T-cell (primary cell): ENCODE measurements at regions not wholly inside any gene's neighbourhood (a gene's known extent, or its start where the extent isn't known, plus 50 kb on each side); places are given as distances from the start of the nearest gene placed in this dataset.

Experiments
- ATAC-seq, 4 experiments: fragments of 200-7000 bp in 3 of 4; fragments of 150-1000 bp in 1 of 4; cut with Tn5 transposase; replicated peaks in 1 of 4; 1 replicate in 3 of 4; 2 replicates in 1 of 4; pipeline ENCODE4 v1.10.0; 2021; ENCODE audit warnings: moderate library complexity in 3 of 4, mild to moderate bottlenecking in 2 of 4, moderate number of reproducible peaks in 1 of 4
- CTCF ChIA-PET, 2 donors: fragments of 300-600 bp; sonication (Branson Sonifier 250); formaldehyde crosslinking; loops; one replicate each; lab custom pipeline; 2022; ENCODE audit warnings: antibody characterized with exemption in 2 of 2; lab: Charles Lee
- POLR2A ChIA-PET, 2 donors: fragments of 300-600 bp; sonication (Branson Sonifier 250); formaldehyde crosslinking; loops; one replicate each; lab custom pipeline; 2022; ENCODE audit warnings: antibody characterized with exemption in 2 of 2; lab: Charles Lee
- DNase-seq, 35 experiments: peaks; one replicate each; pipeline versions ENCODE4 v3.0.0 to v3.0.0-alpha.2; 2013 to 2023
- H3K27ac ChIP-seq: one replicate; pipeline ENCODE4 v1.5.1; 2013; ENCODE audit warnings: low read length
- H3K27me3 ChIP-seq, 2 experiments: replicated peaks in 1 of 2; 1 replicate in 1 of 2; 2 replicates in 1 of 2; pipeline versions ENCODE4 v1.6.1 to v1.7.0; 2013; ENCODE audit warnings: low read length in 1 of 2, mixed read lengths in 1 of 2; ENCODE audit not compliant: control insufficient read depth in 2 of 2, insufficient read depth in 2 of 2; ENCODE audit errors: extremely low read depth in 1 of 2
- H3K36me3 ChIP-seq, 2 donors: 1 replicate in 1 of 2; 2 replicates in 1 of 2; pipeline versions ENCODE4 v1.6.1 to v1.7.0; 2013; ENCODE audit warnings: low read length in 1 of 2; ENCODE audit not compliant: control insufficient read depth in 2 of 2, insufficient read depth in 1 of 2; ENCODE audit errors: extremely low read depth in 1 of 2
- H3K4me1 ChIP-seq, 2 experiments: 1 replicate in 1 of 2; 2 replicates in 1 of 2; pipeline versions ENCODE4 v1.6.1 to v1.7.0; 2013; ENCODE audit warnings: low read length in 2 of 2, mixed read lengths in 1 of 2; ENCODE audit not compliant: insufficient read depth in 2 of 2, control insufficient read depth in 1 of 2; ENCODE audit errors: extremely low read depth in 1 of 2
- H3K4me3 ChIP-seq, 2 donors: 1 replicate in 1 of 2; 2 replicates in 1 of 2; pipeline versions ENCODE4 v1.5.1 to v1.7.0; 2013; ENCODE audit warnings: mild to moderate bottlenecking in 2 of 2, low read length in 1 of 2, moderate library complexity in 1 of 2; ENCODE audit not compliant: control insufficient read depth in 1 of 2; ENCODE audit errors: extremely low read depth in 1 of 2
- H3K9me3 ChIP-seq: 2 replicates; pipeline ENCODE4 v1.7.0; 2013
- H3K27ac Mint-ChIP-seq, 2 donors: one replicate each; pipeline ENCODE4 v1.8.0; 2020 to 2021; ENCODE audit warnings: mild to moderate bottlenecking in 2 of 2, mixed read lengths in 2 of 2
- H3K27me3 Mint-ChIP-seq, 2 donors: one replicate each; pipeline ENCODE4 v1.8.0; 2021 to 2022; ENCODE audit warnings: mixed read lengths in 2 of 2
- H3K36me3 Mint-ChIP-seq: one replicate; pipeline ENCODE4 v1.8.0; 2021; ENCODE audit warnings: mixed read lengths
- H3K4me1 Mint-ChIP-seq, 3 donors: one replicate each; pipeline ENCODE4 v1.8.0; 2020 to 2022; ENCODE audit warnings: mixed read lengths in 3 of 3, mild to moderate bottlenecking in 1 of 3
- H3K4me3 Mint-ChIP-seq, 3 donors: one replicate each; pipeline ENCODE4 v1.8.0; 2020 to 2022; ENCODE audit warnings: mild to moderate bottlenecking in 3 of 3, mixed read lengths in 3 of 3, moderate library complexity in 3 of 3
- H3K9me3 Mint-ChIP-seq, 3 donors: one replicate each; pipeline ENCODE4 v1.8.0; 2020 to 2022; ENCODE audit warnings: mixed read lengths in 3 of 3
- WGBS: methylation state at CpG from one replicate; pipeline ENCODE4 v1.1.5; 2013; ENCODE audit warnings: missing lambda C conversion rate; ENCODE audit not compliant: insufficient coverage; 5-methylcytosine and 5-hydroxymethylcytosine counted together

- H3K36me3 Mint-ChIP-seq = no peaks in the 10 kb centered on the region
- POLR2A ChIA-PET = no interaction called here
- H3K27ac ChIP-seq = no peak overlapping the region
- DNase-seq (no peak), ATAC-seq (no peak)
- no peak overlapping the region for H3K27ac Mint-ChIP-seq
- whole genome bisulfite sequencing = no CpG with 5 or more reads among the region's 4 CpGs
- no peaks in the 10 kb centered on the region for H3K27me3 Mint-ChIP-seq
- H3K4me1 ChIP-seq = no peaks in the 10 kb centered on the region
- no peak overlapping the region for H3K4me3 Mint-ChIP-seq
- H3K9me3 Mint-ChIP-seq = peaks cover 18 to 23% (median 21%) of the 10 kb centered on the region in 3 donors
- H3K9me3 ChIP-seq = no peaks in the 10 kb centered on the region
- H3K27me3 ChIP-seq = no peaks in the 10 kb centered on the region
- no peak overlapping the region for H3K4me3 ChIP-seq
- no peaks in the 10 kb centered on the region for H3K36me3 ChIP-seq
- H3K4me1 Mint-ChIP-seq = no peaks in the 10 kb centered on the region
- CTCF ChIA-PET = no interaction called here
Observed at GRCh38 chr10:108014145-108014901, 849.8 kb upstream of the SORCS1 start.

- Mint-ChIP-seq H3K9me3 (peaks cover 15 to 31% (median 25%) of the 10 kb centered on the region in 3 donors), H3K27me3 (no peaks in the 10 kb centered on the region), H3K36me3 (no peaks in the 10 kb centered on the region), H3K4me3 (no peak overlapping the region), H3K27ac (no peak overlapping the region), H3K4me1 (no peaks in the 10 kb centered on the region)
- no peak overlapping the region for H3K4me3 ChIP-seq
- DNase-seq = no peak
- ChIA-PET POLR2A (no interaction called here), CTCF (no interaction called here)
- H3K27ac ChIP-seq = no peak overlapping the region
- H3K27me3 ChIP-seq = no peaks in the 10 kb centered on the region
- no peaks in the 10 kb centered on the region for H3K36me3 ChIP-seq
- H3K4me1 ChIP-seq = no peaks in the 10 kb centered on the region
- no peaks in the 10 kb centered on the region for H3K9me3 ChIP-seq
- no peak for ATAC-seq
Observed at GRCh38 chr10:108005627-108006026, 841.1 kb upstream of the SORCS1 start.

DNA sequence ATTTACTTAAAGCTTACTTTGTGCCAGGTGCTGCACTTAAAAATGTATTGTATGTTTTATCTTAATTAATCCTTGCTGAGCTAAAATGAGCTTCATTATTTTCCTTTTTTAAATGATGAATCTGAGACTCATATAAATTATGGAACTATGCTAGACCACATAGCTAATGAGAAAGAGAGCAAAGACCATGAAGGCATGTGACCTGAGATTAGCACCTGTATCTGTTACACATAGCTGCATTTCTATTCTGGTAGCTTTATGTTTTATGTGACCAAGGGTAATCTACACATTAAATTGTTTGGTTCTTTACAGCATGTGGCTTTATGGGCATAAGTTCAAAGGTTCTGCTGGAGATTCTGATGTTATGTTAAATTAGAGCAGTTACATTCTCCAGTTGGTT lies 839.1 kb upstream of the SORCS1 start:
- ChIA-PET POLR2A (no interaction called here), CTCF (no interaction called here)
- Histone ChIP-seq H3K9me3 (no peaks in the 10 kb centered on the region), H3K36me3 (no peaks in the 10 kb centered on the region), H3K27ac (no peak overlapping the region), H3K4me1 (no peaks in the 10 kb centered on the region), H3K27me3 (no peaks in the 10 kb centered on the region), H3K4me3 (no peak overlapping the region)
- peaks cover 12 to 33% (median 18%) of the 10 kb centered on the region in 3 donors for H3K9me3 Mint-ChIP-seq
- H3K36me3 Mint-ChIP-seq = no peaks in the 10 kb centered on the region
- no peak for DNase-seq
- H3K27ac Mint-ChIP-seq = no peak overlapping the region
- H3K4me3 Mint-ChIP-seq = no peak overlapping the region
- no peaks in the 10 kb centered on the region for H3K27me3 Mint-ChIP-seq
- H3K4me1 Mint-ChIP-seq = no peaks in the 10 kb centered on the region
- no peak for ATAC-seq

- DNase-seq = no peak
- no peak overlapping the region for H3K4me3 Mint-ChIP-seq
Observed at GRCh38 chr10:108003061-108003460, 838.6 kb upstream of the SORCS1 start.

GRCh38 chr10:108000365-108000764 lies 835.9 kb upstream of the SORCS1 start:
- no peaks in the 10 kb centered on the region for H3K27me3 Mint-ChIP-seq
- no peak overlapping the region for H3K27ac Mint-ChIP-seq
- POLR2A ChIA-PET = no interaction called here
- CTCF ChIA-PET = no interaction called here
- H3K4me3 Mint-ChIP-seq = no peak overlapping the region
- H3K27ac ChIP-seq = no peak overlapping the region
- no peaks in the 10 kb centered on the region for H3K36me3 Mint-ChIP-seq
- peaks cover 3 to 23% (median 4%) of the 10 kb centered on the region in 3 donors for H3K9me3 Mint-ChIP-seq
- no peaks in the 10 kb centered on the region for H3K4me1 Mint-ChIP-seq
- no peaks in the 10 kb centered on the region for H3K27me3 ChIP-seq
- no peak for DNase-seq
- WGBS = no CpG with 5 or more reads among the region's 1 CpG
- H3K4me3 ChIP-seq = no peak overlapping the region
- no peaks in the 10 kb centered on the region for H3K36me3 ChIP-seq
- ATAC-seq = no peak
- no peaks in the 10 kb centered on the region for H3K4me1 ChIP-seq
- no peaks in the 10 kb centered on the region for H3K9me3 ChIP-seq

More at GRCh38 chr10:108003061-108003460, 838.6 kb upstream of the SORCS1 start:
- ChIA-PET POLR2A (no interaction called here), CTCF (no interaction called here)
- no peaks in the 10 kb centered on the region for H3K27me3 Mint-ChIP-seq
- no peaks in the 10 kb centered on the region for H3K27me3 ChIP-seq
- no peaks in the 10 kb centered on the region for H3K9me3 ChIP-seq
- no peak overlapping the region for H3K4me3 ChIP-seq
- H3K4me1 Mint-ChIP-seq = no peaks in the 10 kb centered on the region
- no peak overlapping the region for H3K27ac Mint-ChIP-seq
- no peaks in the 10 kb centered on the region for H3K36me3 Mint-ChIP-seq
- peaks cover 8 to 30% (median 13%) of the 10 kb centered on the region in 3 donors for H3K9me3 Mint-ChIP-seq
- no peak overlapping the region for H3K27ac ChIP-seq
- ATAC-seq = no peak
- no peaks in the 10 kb centered on the region for H3K36me3 ChIP-seq
- H3K4me1 ChIP-seq = no peaks in the 10 kb centered on the region

- 100% methylated on average over 1 of the region's 3 CpGs for WGBS
- Mint-ChIP-seq H3K4me1 (no peaks in the 10 kb centered on the region), H3K9me3 (peaks cover 0 to 5% (median 0%) of the 10 kb centered on the region in 3 donors), H3K27ac (no peak overlapping the region), H3K4me3 (no peak overlapping the region), H3K27me3 (no peaks in the 10 kb centered on the region), H3K36me3 (no peaks in the 10 kb centered on the region)
- ChIA-PET CTCF (no interaction called here), POLR2A (no interaction called here)
- no peak overlapping the region for H3K27ac ChIP-seq
- no peak overlapping the region for H3K4me3 ChIP-seq
- H3K9me3 ChIP-seq = no peaks in the 10 kb centered on the region
- H3K36me3 ChIP-seq = no peaks in the 10 kb centered on the region
- no peaks in the 10 kb centered on the region for H3K27me3 ChIP-seq
- ATAC-seq (no peak), DNase-seq (no peak)
- H3K4me1 ChIP-seq = no peaks in the 10 kb centered on the region
Observed at GRCh38 chr10:107994621-107995270, 830.2 kb upstream of the SORCS1 start.
